HG02623 (cell line): ENCODE measurements at regions not wholly inside any gene's neighbourhood (a gene's known extent, or its start where the extent isn't known, plus 50 kb on each side); places are given as distances from the start of the nearest gene placed in this dataset.

Source experiments
- ATAC-seq: cut with Tn5 transposase; IDR thresholded peaks from one replicate; pipeline ENCODE4 v1.9.1; 2021; ENCODE audit warnings: moderate library complexity; ENCODE audit not compliant: unreplicated experiment

DNA sequence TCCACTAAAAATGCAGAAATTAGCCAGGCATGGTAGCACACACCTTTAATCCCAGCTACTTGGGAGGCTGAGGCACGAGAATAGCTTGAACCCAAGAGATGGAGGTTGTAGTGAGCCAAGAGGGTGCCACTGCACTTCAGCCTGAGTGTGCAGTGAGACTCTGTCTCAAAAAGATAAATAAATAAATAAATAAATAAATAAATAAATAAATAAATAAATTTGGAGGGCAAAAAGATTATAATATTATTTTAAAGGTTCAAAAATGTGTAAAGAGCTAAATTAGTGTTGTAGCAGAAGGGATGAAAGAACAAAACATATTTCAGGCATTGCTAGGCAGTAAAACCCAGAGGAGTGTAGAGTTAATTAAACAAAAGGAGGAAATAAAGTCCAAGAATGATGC lies 1136.4 kb upstream of the CDH2 start:
- ATAC-seq = no peak

DNA sequence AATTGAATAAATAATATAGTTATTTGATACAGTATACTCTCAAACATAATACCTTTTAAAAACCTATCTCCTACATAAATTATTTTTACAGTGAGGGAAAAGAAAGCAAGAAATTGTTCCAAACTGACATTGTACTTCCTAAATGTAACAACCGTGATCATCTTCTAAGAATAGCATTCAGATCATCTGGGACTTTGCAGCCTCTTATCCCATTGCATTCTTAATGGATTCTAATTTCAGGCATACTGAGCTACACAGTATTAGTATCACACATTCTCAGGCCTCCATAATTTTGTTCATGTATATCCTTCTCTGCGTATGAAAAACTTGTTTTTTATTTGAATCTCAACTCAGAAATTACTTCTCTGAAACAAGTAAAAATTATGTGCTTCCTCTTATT lies 1134.7 kb upstream of the CDH2 start:
- no peak for ATAC-seq

DNA sequence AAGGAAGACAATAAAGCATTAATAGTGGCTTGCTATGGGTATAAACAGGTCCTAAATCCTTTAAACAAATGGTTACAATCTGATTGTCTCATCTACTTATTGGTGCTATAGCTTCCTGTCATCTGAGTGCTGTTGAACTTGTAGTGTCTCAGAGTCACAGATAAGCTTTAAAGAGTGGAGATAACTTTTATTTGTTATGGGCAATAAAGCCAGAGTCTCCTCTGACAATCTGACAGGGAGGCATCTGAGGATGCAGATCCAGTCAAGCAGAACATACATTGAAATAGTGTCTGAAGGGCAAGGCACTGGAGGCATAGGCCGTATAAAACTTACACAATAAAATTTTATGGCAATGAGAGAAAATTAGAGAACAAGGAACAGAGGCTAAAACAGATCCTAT lies 1132.4 kb upstream of the CDH2 start:
- ATAC-seq = no peak

DNA sequence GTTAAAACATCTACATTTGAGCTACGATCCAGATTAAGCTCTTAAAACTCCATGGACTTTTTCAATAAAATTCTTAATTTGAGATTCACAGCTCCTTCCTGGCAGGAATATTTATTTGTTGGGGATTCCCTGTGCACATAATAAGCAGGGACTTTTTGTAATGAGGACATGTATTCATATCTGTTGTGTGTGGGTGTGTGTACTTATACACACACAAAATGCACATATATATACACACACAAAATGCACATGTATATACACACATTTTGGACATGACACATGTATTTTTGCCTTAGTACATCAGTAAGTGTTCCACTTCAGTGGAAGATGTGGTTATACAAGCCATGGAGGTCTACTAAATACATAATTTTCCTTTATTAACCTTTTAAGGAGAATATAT lies 1131.1 kb upstream of the CDH2 start:
- no peak for ATAC-seq

DNA sequence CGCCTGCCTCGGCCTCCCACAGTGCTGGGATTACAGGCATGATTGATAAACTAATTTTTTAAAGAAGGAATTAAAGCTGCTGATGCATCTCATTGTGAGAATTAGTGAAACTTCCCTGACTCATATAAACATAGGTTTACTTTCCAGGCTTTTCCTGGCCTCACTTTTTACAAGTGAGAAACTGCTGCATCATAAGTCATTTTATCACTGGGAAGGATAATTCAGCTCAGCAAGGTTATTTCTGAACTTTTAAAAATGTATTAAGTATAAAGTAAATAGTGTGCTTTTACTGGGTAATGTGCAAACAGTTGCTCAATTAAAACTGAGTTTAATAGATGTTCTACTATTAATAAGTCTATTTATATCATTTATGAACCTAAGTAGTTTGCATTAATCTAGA lies 1130.3 kb upstream of the CDH2 start:
- ATAC-seq = no peak

DNA sequence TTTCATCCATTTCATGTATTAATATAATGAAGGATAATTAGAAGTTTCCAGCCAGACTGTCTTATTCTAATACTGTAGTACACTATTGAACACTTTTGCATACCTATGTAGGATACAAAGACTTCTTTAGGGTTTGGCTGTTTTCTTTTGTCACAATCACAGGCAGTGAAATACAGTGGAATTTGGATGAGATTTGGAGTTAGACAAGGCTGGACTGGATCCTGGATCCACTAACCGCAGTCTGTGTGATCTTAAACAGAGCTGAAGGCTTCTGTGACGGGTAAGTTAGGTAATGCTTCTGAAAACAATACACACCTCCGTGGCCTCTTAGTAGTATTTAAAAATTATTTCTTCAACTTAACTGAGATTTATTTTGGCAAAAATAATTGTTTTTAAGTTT lies 1128.6 kb upstream of the CDH2 start:
- no peak for ATAC-seq

DNA sequence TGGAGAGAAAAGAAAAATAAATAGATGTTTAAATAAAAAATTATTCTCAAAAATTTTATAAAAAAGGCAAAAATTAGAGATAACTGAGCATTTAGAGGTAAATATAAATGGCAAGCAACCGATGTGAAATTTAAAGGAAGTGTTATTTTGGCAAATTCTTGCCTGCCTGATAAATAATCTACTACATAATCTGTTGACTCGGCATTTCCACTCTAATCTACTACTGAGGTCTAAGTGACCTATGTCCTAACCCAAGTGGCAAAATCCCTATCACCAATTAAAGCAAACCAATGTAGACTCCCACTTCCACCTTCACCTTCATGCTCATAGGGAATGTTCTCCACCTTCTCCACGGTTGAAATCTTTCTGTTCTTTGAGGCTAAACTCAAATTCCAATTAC lies 1124.1 kb upstream of the CDH2 start:
- ATAC-seq = no peak

DNA sequence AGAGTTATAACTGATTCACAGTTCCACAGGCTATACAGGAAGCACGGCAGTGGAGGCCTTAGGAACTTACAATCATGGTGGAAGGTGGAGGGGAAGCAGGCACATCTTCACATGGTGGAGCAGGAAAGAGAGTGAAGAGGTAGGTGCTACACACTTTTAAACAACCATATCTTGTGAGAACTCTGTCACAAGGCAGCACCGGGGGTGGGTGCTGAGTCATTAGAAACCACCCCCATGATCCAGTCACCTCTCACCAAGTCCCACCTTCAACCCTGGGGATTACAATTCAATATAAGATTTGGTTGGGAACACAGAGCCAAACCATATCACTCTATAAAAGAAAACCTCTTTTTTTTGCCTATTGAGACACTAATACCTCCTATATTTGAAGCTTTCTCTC lies 1108.5 kb upstream of the CDH2 start:
- no peak for ATAC-seq

DNA sequence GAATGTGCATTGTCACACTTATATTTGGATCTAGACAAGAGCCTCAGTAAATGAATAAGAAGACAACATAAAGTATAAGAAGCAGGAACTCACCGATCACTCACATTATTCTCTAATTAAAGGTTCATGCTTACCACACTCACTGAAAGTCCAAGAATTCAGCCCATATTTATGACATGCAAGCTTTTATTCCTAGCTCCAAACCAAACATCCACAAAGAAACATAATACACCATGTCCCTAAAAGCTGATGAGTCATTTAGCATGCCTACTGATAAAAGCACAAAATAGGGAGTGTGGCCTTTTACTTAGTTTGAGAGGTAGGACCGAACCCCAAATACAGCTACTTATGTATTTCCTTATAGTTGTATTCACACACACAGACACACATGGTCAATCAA lies 1094.6 kb upstream of the CDH2 start:
- no peak for ATAC-seq

DNA sequence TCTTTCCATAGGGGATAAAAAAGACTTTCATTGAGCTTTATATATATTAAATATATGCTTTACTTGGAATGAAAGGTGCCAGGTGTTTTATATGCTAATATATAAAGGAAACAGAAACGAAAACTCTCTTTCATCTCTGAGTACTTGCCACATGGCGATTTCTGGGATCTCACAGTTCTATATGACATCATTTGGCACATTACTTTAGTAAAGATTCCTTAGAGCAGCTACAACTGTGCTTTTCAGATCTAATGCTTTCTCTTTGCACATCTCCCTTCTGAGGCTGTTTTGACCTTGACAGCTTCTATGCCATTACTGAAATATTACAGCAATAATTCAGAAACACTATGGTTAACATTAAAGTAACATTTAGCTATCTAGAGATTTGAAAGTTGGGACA lies 1082.9 kb upstream of the CDH2 start:
- ATAC-seq = no peak

DNA sequence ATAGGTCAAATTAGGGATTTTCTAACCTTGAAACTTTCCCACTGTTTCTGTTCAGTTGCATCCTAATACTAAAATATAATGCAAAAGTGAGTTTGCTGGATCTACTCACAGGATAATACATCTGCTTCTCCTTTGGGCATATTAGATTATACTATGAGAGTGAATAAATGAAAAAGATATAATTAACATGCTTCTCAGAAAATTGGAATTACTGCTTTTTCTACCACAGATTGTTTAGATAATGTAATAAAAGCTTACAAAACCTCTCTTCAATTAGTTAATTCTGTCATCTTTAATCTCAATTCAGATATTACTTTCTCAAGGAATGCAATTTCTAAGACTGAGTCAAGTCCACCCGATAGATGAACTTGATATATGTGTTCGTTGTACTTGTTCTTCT lies 1077.2 kb upstream of the CDH2 start:
- no peak for ATAC-seq

DNA sequence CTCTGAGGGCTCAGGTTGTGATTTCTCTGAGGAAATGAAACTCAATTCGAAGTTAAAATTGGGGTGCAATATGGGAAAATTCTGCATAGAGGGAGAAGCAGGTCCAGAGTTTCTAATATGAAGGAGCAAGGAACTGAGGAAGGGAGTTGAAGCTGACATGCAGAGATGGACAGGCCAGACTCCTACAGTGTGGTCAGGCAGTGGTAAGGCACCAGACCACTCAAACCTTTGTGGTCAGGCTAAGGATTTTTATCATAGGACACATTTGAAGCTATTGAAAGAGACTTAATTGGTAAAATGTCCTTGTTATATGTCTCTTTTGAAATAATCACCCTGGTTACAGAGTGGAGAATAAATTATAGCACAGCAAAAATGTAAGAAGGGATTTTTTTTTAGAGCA lies 1074.8 kb upstream of the CDH2 start:
- no peak for ATAC-seq

DNA sequence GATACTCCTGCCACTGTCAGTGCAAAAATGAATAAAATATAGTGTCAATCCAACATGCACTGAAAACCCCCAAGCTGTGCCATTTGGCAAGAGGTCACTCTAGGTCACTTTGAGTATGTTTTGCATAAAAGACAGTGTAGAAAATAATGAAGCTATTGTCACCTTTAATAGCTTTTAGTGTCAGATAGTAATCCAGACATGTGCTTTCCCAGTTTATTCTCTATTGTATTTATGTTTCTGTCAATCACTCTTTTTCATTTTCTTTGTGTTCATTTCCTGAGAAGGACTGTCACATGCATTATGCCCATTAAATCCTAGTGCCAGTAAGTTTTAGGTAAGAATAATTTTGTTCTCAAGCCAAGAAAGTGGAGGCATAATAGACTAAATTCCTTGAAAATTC lies 1073.9 kb upstream of the CDH2 start:
- ATAC-seq = no peak

DNA sequence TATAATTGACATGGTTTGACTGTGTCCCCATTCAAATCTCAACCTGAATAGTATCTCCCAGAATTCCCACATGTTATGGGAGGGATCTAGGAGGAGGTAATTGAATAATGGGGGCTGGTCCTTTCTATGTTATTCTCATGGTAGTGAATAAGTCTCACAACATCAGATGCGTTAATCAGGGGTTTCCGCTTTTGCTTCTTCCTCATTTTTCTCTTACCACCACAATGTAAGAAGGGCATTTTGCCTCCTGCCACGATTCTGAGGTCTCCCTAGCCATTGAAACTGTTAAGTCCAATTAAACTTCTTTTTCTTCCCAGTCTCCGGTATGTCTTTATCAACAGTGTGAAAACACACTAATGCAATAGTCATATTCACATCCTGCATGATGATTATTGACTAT lies 1073.3 kb upstream of the CDH2 start:
- ATAC-seq = no peak

DNA sequence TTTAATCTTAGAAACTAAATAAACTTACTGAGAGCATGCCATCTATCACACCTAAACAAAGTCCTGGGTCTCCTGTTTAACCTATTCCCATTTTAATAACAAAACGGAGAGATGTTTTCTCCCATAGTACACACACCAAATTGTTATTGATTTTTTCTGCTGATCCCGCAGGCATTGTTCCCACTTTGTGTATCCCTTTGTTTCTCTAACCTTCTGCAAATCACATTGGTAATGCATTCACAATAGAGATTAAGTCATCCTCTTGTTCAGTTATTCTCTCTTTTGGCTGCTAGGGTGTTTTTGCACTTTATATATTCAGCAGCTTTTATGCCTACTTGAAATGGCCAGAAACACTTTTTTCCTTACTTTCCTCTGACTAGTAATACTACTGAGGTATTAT lies 1071.9 kb upstream of the CDH2 start:
- ATAC-seq = no peak

DNA sequence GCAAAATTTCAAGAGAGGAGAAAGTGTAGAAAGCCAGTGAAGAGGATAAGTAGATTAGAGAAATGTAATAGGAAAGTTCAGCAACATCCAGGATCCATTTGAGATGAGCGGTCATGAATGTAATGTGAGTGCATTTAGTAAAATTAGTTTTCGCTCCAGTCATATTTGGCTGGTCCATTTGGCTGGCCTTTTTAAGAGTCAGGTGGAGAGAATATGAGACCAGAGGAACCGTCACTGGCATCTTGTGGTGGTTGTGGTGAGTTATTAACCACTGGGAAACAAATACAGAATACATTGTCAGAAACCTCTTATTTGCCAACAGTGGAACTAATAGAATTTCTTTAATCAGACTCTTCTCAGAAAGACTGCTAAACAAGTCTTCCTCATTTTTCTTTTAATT lies 1064.3 kb upstream of the CDH2 start:
- ATAC-seq = no peak

DNA sequence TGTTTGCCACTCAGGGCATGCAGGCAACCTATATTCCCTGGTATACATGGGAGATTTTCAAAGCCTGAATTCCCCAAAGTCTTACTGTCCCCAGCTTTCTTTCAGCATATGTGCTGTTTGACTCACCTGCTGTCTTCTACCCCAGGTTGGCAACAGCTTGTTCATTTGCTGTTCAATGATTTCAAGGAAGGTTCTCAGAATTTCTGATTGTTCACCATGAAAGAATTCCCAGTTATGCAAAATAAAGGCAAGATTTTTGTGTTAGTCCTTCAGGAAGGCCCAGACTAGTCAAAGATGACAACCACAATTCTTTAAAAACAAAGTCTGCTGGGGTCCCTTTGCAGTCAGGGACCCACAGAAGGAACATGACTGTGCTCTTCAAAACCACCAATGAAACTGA lies 1057.8 kb upstream of the CDH2 start:
- ATAC-seq = no peak

DNA sequence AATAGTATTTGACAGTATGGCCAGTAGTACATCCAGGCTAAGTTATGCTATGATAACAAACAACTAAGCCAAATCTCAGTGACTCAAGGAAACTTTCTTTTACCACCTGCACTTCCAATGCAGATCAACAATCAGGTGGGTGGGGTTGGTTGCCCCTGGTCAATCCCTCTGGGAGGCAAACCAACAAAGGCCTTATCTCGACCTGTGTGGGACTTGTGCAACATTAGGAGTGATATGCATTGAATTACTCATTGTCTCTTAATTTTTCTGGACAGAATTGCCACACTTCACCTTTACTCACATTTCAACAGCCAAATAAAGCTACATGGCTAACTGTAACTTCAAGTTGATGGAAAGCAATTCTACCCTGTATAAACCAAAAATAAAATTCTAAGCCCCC lies 1049.3 kb upstream of the CDH2 start:
- ATAC-seq = no peak

DNA sequence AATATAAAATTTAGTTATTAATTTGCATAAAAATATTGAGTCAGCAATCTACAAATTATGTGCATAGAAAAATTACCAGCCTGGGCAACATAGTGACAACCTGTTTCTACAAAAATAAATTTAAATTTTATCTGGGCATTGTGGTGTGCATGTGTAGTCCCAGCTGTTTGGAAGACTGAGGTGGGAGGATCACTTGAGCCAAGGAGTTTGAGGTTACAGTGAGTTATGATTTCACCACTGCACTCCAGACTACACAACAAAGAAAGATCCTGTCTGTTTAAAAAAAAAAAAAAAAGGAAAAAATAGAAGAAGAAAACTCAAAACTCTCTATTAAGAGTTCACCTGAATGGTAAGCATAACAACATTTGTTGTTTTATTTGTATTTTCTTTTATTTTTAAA lies 1048.4 kb upstream of the CDH2 start:
- ATAC-seq = no peak

DNA sequence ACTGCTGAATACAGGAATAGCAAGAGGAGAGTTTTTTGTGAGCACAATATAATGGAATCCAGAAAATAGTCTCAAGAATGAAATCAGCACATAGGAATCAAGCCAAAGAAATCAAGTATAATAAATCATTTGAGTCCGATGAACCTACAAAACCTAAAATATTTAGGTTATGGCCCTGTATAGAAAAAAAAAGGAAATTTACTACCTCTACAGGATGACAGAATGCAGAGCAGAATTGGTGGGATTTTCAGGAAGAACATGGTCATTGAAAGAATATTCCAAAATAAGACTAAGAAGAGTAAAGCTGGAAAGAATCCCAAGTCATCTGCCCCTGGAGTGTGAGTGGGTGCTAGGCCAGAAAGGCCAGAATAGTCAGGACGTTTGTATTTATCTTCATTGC lies 1041.2 kb upstream of the CDH2 start:
- no peak for ATAC-seq

DNA sequence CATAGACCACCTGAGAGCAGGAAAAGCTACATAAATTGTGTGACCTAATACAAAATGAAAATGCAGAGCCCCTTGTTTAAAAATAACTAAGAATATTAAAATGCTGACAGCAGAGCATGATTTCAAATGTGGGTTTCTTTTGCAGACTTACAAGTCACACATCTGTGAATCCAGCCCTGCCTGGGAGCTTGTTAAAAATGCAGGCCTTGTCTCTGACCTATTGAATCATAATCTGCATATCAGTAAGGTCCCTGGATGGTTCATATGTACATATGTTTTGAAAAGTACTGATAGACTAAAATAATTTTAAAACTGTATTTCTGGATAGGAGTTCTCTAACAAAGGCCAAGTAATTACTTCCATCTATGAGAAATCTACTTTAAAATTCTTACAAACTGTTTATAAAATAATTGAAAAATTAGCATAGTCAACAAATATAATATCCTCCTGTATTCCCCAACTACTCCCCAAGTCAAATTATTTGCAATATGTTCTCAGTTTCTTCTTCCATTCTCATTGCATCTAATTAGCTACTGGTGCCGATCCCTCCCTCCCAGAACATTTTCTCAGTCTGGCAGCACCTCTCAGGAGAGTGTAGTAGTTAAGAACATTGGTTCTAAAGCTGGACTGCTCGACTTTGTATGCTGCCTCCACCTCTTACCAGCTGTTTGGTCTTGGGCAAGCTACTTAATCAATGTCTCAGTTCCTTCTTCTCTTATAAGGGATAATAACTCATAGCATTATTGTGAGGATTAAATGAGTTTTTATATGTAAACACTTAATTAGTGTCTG lies 1040.4 kb upstream of the CDH2 start:
- ATAC-seq = no peak

DNA sequence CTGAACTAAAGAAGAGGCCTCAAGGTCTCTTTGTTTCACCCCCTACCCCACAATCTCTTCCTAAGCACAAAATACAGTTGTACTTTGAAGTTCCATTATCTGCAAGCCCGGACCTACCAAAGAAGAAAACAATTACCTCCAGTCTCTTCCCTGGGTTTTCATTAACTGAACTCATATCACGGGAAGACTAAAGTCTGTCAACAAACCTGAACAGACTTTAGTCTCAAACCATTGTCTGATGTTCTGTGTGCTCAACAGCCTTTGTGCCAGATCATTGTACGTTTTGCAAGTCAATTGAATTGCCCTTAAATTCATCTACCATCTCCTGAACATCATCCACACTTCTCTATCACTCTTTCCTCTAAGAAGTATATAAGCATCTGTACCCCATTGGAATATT lies 1021.9 kb upstream of the CDH2 start:
- no peak for ATAC-seq

DNA sequence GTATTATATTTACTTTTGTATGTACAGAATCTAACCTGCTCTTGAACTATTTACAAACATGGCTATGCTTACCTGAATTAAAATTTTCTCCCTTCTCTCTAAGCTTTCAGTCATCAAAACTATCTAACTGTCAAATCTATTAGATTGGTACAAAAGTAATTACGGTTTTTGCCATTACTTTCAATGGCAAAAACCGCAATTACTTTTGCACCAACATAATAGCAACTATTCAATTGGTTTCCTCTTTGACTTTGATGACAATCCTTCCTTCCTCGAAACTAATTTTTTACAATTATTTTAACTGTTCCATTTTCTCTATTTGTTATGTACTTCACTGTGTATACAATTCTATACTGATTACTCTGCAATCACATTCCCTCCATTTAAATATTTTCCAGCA lies 1019.4 kb upstream of the CDH2 start:
- ATAC-seq = no peak
